Right renal cortex interstitium (tissue), 3 donors: ENCODE measurements at regions not wholly inside any gene's neighbourhood (a gene's known extent, or its start where the extent isn't known, plus 50 kb on each side); places are given as distances from the start of the nearest gene placed in this dataset.
"Not testable (repeated sequence)": the region's sequence is repeated elsewhere in the genome, so short reads cannot be mapped to it uniquely, and the experiment has no call there.

Experiments used
- DNase-seq, 3 donors: peaks; one replicate each; pipeline ENCODE4 v3.0.0-alpha.2; 2013; ENCODE audit warnings: low read depth in 3 of 3, low spot score in 2 of 3

DNA sequence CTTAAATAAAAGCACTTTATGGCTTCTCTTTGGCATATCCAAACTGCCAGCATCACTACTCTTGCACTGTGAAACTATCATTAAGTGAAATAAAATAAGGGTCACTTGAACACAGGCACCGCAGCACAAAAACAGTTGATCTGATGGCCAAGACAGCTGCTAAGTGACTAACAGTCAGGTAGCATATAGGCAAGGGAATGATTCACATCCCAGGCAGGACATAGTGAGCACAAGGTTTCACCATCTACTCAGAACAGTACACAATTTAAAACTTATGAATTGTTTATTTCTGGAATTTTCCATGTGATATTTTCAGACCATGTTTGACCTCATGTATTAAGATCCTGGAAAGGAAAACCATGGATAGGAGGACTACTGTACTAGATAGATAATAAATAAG, 214.2 kb downstream of the MREG start:
- DNase-seq, result no peak

GRCh38 chr2:215797676-215798075, 215.7 kb downstream of the MREG start:
- DNase-seq, result no peak

- no peak for DNase-seq
Observed at GRCh38 chr2:215796140-215796855, 217.1 kb downstream of the MREG start.

DNA sequence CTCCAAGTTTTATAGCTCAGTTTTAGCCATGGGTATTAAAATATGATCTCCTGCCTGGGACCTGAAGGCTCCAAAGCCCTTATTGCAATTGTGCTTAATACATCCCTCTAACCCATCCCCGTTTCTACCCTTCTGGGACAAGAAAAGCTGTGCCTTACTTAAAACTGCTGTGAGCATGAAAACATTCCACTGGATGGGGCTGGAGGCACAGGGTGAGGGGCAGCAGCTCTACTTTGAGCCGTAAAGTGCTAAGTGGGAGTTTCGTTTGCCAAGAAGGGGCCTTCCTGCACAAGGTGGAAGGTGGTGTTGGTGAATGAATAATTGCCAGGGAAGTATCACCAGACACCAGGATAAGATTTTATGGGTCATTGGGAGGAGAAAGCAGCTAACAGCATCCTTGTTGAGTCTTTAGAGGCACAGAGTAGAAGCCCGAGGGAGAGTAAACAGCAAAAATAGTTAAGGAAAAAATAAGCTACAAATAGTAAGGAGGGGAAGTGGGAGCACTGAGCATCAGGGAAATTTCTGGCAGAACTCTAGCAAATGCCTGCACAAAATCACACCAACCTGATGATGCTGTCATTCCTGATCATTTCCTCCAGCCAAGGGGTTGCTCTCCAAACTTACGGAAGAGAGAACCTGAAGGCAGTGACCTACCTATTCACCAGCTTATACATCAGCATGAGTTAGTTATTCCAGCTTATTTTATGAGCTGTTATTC, 218.4 kb downstream of the MREG start:
- DNase-seq, result no peak

GRCh38 chr2:215793747-215794595, 219.4 kb downstream of the MREG start:
- DNase-seq, result no peak

DNA sequence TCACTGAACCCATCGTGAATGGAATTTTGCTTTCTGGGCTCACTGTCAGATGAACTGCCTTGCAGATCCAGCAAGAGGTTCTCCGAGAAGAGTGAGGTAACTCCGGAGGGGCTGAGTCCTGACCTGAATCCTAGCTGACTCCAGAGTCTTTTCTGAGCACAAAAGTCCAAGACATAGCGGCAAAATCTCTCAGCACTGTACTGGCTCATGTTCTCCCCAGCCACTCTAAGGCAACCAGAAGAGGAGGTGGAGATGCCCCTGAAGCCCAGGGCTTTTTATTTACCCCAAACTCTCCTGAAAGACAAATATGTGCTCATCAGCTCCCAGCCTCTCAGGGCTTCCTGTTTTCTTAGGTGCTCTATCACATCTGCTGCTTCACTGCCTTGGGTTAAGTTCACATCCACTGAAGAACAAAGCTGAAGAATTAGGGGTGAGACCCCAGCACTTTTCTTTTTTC, 221.8 kb downstream of the MREG start:
- no peak for DNase-seq

- DNase-seq, result no peak
Observed at GRCh38 chr2:215790523-215791421, 222.6 kb downstream of the MREG start.

GRCh38 chr2:215787565-215788178, 225.7 kb downstream of the MREG start:
- no peak for DNase-seq

GRCh38 chr2:215787025-215787424, 226.3 kb downstream of the MREG start:
- DNase-seq, result no peak

DNA sequence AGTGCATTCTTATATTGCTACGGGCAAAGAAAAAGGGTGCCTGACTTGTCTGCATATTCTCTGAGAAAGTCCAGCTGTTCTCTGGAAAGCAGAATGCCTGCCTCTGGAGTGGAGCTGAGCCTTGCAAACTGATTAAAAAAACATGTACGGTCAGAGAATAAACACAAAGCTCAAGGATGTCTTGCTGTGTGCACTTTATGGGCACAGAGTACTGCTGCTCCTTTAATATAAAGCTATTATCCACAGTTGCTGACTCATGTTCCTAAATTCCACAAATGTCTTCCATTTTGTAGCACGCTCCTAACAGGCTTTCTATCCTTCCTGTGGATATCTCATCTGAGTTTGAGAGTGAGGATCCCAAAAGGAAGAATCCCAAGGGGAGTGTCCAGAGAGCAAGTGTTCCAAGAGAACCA, 229.0 kb downstream of the MREG start:
- no peak for DNase-seq

DNA sequence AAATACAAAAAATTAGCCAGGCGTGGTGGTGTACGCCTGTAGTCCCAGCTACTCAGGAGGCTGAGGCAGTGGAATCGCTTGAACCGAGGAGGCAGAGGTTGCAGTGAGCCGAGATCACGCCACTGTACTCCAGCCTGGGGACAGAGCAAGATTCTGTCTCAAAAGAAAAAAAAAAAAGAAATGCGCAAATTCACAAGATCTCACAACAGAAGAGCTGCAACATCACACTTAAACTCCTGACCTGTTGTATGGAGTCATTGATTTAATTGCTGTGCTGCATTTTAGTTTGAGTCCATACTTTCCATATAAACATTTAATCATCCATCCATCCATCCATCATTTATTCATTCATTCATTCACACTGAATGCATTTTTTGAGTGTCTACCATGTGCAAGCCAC, 229.7 kb downstream of the MREG start:
- not testable (repeated sequence) for DNase-seq

GRCh38 chr2:215782965-215783364, 230.4 kb downstream of the MREG start:
- DNase-seq, result no peak

GRCh38 chr2:215782295-215782694, 231.1 kb downstream of the MREG start:
- DNase-seq, result no peak

DNA sequence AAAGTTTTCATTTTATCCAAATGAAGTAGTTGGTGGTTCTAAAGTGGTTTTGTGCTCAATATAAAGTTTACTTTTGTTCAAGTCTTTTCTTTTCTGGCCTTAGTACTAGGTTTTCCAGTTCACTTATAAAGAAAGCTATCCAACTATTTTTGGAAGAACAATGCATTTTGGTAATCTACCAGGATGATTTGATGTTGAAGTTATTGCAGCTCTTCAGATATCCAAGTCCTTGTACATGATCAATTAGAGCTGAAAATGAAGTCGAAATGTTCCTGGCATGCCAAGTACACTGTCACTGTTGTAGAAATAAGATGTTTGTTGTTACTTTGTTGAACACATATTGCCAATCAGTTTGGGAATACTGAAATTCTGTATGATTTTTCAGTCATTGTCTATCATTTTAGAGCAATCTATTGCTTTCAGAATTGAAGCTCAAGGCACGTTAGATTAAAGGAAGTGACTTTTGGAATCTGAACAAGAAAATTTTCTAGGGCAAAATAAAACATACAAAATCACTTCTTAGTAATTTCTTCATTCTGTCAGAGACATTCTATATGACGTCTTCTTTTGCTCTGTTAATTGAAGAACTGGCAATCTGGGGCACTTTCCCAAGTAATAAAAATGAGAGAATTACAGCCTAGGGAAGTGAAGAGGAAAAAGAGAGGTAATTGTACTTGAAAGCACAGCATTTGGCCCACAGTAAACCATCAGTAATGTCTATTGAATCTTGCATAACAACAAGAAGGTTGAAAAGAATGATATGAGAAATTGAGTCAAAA, 232.3 kb downstream of the MREG start:
- DNase-seq, result no peak

DNA sequence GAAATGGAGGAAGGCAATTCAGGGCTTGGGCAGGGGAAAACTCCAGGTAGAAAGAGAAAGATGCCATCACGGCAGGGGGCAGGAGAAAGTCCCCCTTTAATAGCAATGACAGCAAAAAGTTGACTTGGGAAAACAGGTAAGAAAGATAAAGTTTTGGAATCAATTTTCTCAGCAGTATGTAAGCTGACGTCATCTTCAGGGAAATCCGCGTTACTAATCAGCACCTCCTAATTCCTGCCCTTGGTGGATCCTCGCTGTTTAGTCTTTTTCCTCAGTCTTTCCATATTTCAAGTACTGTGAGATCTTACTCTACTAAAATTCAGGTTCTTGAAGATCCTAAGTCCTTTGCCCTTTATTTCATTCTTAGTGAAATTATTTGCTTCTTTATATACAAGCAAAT, 233.0 kb downstream of the MREG start:
- DNase-seq, result no peak

- DNase-seq, result no peak
Observed at GRCh38 chr2:215779912-215780311, 233.4 kb downstream of the MREG start.

DNA sequence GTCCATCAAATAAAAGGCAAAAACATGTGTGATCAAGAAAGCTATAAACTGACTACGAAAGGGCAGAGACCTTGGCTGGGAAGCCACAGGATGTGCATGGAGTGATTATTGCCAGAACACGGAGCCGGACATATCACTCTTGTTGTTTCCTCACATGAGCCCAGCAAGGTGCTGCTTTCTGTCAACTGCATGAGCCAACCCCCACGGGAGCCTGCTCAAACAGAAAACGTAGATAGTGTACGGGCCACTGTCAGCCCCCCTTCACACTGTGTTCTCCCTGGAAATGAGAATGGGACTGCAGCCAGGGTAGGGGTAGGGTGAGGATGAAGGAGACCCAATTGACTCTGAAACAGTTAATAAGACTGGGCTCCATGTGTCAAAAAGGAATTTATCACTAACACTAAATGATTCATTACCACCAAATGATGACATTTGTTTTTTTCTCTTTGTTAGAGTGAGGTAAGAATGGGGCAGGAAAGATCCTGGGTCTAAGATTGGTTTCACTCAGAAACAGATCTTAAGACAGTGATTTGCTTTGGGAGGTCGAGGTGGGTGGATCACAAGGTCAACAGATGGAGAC, 235.8 kb downstream of the MREG start:
- DNase-seq, result no peak

GRCh38 chr2:215775106-215775505, 238.2 kb downstream of the MREG start:
- no peak for DNase-seq

DNA sequence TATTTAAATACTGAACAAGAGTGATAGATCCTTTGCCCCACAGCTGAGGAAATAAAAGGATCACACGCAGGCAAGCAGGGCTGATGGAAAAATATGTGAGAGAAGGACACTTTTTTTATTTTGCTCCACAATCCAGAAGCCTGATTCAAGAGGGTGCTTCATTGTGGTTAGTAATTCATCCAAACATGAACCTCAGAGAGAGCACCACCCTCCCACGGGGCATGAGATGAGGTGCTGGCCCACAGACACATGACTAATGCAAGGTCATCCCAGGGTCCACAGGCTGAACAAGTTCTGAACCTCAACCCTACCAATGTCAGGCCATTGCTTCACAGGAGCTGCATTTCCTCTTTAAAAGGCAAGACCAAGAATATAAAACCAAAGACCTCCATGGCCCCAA, 239.6 kb downstream of the MREG start:
- DNase-seq, result no peak
